NCI-H2171 treated with DMSO at 0.1 percent for 48 hours (cell line): ENCODE measurements at regions not wholly inside any gene's neighbourhood (a gene's known extent, or its start where the extent isn't known, plus 50 kb on each side); places are given as distances from the start of the nearest gene placed in this dataset.
A peak's percentile ranks its signal among the peaks of the same experiment; 100 is the strongest.
"Not testable (repeated sequence)": the region's sequence is repeated elsewhere in the genome, so short reads cannot be mapped to it uniquely, and the experiment has no call there.

Experiments
- DNase-seq: peaks from one replicate; lab custom pipeline; 2025; lab: John Stamatoyannopoulos, UW

DNA sequence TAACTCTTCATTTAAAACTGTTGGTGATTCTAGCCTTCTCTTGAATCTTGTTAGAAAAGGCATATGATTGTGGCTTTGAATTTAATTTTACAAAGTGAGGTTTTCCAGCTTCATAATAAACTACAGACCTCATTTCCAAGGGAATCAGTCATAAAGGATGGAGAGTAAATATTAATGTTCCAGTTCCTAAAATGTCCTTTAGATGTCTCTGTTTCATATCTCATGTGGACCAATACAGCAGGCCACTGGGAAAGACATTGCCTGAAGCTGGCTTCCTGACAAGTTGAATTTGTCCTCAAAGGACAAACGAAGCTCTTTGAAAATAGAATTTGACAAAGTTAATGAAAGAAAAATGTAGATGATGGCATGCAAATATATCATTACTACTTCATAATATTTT lies 125.4 kb downstream of the ZNF330 start:
- peak; percentile 12 for DNase-seq

DNA sequence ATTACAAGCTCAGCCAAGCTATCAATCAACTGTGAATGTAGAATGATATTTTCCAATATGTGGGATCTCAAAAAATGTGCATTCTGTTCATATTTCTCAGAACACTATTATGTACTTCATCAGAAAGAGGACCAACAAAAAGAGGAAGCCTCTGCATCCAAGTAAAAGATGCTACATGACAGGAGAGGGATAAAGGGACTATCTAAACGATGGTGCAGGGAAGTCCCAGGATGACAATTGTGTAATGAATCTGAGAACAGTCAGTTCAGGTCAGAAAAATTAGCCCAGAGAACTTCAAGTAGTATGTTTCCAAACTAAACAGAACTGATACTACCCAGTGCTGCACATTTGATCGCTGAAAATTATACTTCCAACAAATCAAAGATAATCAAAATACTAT lies 127.0 kb downstream of the ZNF330 start:
- DNase-seq: no peak

DNA sequence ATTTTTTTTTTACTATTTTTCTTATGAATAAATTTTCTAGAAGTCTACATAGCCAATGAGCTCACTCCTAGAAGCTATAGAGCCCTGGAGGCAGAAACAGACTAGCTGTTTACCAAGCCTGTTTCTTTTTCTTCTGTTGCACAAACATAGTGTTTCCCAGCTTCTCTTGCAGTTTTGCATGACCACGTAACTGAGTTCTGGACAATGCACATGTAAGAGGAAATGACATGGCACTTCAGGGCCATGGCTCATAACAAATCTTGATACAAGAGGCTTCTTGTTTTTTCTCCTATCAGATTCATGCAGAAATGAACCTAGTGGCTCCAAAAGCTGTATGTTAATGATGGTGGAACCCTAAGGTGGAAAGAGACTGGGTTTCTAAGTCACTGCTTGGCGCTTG lies 127.4 kb downstream of the ZNF330 start:
- no peak for DNase-seq

DNA sequence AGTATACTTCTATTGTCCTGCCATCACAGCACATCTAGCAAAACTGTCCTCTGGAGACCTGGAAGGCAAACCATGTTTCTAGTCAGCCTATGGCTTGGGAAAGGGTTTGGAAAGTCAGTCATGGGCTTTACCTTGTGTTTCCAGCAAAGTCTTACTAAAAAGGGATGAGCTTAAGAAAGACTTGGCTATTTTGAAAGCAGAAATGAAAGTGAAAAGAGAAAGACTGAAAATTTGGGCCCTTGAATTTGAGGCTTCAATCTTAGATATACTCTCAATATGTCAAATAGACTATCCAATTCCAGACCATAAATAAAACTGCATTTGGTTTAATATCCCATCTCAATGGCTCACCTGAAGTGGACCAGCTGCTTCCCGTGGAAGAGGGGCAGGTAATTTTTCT lies 127.9 kb downstream of the ZNF330 start:
- DNase-seq: no peak

DNA sequence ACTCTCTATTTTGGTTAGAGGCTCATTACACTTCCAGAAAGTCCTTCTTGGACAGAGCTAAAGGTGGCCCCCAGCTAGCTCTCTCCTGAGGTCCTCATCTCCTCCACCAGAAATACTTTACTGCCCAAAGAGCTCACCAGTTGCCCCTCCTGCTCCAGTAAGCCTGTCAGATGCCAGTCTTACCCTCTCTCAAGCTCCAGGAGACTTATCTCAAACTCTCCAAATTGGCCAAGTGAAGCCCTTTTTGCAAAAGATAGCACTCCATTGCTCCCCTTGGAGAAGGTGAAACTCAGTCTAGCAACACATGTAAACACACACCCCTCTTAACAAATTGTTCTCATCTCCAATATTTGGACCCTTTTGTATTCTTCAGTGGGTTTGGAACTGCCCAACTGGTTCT lies 128.5 kb downstream of the ZNF330 start:
- DNase-seq: no peak

DNA sequence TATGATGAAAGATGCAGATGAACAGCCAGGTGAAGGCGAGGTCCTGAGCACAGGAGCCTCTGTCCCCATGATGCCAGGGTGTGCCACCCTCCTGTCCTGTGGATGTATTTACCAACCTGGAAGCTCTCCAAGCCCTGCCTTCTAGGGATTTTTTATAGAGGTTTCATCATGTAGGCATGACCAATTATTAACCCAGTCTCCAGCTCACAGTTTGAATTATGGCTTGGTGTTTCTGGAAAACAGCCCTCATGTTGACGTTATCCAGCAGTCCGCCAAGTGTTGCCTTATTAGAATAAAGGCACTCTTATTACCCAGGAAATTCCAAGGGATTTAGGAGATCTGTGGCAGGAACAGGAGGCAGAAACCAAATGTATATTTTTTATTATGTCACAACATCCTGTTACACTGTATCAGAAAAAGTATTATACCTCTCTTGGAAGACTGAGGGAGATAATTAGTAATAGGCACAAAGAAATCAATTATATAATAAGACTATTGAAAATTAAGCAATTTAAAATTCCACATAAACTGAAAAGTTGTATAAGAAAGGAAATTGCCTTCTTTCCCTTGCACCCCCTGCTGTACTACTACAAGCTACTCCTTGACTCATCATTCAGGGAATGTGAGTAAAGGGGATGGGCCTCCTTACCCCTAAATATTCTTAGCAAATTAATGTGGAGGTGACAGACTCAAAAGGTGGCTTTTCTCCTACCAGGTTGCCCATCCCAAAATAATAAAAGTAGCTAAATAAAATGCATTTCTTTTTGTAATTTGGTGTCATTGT lies 129.6 kb downstream of the ZNF330 start:
- DNase-seq: no peak

DNA sequence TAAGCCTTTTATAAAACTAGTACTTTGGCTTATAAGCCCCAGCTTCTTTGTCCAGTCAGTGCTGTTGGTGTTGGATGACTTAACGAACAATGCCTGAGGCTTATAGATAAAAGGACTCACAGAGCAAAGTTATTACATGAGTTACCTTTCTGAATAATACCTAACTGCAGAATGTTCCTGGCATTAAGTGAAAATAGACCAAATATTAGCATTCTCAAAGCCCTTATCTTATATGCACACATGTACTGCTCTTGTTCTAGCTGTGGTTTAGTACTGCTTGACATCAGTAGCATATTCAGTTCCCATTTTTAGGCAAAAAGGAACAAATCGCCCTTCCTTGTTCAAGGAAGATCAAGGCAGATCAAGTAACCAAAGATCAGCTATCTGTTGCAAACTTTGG lies 131.6 kb downstream of the ZNF330 start:
- no peak for DNase-seq

DNA sequence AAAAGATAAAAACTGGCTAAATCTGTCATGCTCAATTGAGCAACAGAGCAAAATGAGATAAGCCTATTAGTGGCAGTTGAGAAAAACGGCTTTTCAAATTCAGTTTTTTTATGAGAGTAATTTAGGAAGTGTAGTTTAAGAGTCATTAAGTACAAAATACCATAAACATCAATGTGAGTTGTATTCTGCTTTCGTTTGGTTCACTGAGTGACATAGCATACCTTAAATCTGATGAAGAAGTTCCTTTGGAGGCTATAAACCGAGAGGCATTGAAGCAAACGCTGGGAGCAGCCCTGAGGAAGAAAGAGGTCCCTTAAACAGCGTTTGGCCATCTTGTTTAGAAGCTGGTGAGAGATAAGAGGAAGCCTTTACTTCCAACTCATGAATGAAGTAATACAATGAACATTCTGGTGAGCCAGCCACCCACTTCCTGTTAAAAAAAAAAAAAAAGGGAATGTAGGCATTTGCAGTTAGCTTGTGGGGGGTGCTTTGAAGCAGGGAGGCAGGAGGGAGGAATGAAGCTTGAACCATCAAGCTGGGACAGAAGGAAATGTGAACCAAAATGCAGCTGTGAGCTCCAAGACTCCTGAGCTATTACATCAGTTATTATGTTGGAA lies 132.3 kb downstream of the ZNF330 start:
- no peak for DNase-seq

DNA sequence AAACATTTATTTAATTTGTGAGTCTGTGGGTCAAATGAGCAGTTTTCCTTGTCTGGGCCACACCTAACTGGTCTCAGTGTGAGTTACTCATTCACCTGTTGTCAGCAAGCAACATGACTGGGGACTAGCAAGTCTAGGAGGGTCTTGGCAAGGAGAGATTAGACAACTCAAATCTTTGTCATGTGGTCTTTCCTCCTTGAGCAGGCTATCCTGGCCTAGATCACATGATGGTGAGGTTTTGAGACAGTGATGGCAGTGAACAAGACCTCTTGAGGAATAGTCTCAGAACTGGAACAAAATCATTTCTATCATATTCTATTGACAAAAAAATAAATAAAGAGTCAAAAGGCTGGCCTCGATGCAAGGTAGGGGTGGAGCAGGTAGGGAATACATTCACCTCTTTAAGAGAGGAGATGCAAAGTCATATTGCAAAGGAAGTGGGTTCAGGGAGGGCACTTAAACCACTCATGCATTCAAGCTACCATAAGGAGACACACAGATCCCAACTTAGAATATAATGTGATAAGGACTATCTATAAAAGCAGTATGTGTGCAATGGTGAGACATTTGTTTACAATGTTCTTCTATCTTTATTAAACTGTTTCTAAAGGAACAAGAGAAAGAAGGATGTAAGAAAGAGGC lies 135.7 kb downstream of the ZNF330 start:
- no peak for DNase-seq

DNA sequence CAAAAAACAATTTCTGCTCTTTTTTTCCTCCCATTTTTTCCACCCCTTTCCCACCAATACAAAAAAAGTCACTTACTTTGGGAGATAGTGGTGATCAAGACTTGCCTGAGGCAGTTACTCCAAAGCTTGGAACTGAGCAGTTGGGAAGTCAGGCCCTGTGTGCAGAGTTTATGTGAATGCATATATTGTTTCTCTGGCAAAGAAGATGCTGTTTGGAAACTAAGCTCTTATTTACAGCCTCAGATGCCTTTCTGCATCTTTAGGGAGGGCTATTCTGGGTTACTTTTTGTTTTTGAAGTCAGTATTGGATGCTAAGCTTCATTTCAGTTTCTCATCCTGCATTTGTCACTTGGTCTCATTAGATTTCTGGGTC lies 136.3 kb downstream of the ZNF330 start:
- no peak for DNase-seq

DNA sequence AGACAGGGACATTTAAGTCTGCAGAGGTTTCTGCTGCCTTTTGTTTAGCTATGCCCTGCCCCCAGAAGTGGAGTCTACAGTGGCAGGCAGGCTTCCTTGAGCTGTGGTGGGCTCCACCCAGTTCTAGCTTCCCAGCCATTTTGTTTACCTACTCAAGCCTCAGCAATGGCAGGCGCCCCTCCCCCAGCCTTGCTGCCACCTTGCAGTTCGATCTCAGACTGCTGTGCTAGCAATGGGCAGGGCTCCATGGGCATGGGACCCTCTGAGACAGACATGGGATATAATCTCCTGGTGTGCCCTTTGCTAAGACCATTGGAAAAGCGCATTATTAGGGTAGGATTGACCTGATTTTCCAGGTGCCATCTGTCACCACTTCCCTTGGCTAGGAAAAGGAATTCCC lies 147.5 kb downstream of the ZNF330 start:
- DNase-seq: not testable (repeated sequence)

DNA sequence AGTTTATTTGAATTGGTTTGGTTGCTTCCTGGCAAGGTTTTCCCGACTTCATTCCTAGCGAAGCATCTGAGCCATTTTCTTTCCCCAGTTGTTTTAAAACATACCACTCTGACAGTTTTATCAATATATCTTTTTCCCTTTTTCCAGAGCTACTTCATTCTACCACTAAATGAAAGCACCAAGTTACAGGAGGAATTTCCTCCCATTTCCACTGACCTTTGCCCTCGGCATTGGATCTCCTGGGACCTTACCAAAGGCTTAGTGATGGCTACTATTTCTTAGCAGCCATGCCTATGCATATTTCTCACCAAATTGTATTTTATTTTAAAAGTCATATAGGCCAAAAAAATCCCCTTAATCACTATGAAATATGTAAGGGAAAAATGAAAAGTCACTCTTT lies 150.5 kb downstream of the ZNF330 start:
- no peak for DNase-seq

DNA sequence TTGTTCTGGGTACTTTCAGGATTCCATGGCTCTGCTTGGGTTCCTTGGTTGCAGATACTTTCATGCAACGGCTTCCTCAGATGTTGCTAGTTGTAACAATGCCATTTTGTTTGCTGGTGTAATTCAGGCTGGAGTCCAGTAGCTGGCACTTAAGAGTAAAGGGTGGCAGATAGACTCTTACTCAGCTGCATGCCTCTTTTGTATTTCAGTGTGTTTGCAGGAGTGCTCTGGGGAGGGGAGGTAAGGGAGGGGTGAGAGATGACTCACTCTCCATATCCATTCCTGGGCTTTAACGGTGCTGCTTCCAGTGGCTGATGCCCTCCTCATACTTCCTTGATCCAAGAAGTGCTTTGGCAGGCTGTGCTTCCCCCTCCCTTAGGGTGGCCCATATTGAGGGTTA lies 155.2 kb downstream of the ZNF330 start:
- no peak for DNase-seq

DNA sequence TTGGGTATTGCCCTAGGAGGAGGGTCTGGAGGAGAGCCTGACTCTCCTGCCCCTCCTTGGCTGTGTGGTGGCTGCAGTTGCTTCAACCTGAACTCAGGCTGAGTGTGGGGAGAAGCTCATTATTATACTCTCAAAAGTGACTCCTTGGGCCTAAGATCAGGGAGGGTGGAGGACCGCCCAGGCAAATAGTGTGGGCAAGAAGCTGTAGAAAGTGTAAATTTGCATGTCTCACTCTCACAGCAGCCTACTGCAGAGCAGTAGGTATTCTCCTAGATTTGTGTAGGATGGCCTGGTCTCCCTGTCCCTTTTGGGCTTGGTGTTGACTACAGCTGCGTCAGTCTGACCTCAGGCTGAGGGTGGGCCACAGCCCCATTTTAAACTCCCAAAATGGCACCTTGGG lies 156.1 kb downstream of the ZNF330 start:
- no peak for DNase-seq

DNA sequence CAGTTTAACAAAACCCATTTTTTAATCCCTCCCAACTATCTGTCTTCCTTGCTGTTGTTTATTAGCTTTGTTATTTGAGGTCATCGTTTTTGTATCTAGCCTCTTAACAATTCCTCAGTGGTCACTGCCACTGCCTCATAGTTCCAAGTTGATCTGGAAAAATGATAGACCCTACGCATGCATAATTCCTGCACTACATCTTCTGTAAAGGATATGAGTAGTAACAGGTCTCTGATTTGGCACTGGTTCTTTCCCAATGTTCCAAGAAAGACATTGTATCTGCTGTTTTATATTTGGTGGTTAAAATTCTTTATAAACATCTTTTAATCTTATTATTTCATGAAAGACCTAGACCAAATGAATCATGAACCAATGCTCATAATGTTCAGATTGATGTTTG lies 166.6 kb downstream of the ZNF330 start:
- no peak for DNase-seq

DNA sequence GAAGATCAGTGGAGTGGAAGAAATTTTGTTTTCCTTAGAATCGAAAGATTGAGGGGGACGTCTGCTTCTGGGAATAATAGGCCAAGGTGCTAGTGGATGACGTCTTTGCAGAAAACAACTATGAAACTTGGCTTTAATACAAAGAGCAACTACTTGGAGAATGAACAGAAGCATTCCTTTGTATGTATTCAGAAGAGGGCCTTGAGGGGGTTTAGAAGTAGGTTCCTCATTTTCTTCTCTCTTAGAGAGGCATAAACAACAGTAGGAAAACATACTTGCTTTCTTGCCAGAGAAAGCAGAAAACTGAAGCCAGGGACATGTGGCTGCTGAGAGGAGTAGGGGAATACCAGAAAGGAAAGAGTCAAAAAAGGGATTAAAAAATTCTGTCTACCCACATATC lies 167.8 kb downstream of the ZNF330 start:
- no peak for DNase-seq

DNA sequence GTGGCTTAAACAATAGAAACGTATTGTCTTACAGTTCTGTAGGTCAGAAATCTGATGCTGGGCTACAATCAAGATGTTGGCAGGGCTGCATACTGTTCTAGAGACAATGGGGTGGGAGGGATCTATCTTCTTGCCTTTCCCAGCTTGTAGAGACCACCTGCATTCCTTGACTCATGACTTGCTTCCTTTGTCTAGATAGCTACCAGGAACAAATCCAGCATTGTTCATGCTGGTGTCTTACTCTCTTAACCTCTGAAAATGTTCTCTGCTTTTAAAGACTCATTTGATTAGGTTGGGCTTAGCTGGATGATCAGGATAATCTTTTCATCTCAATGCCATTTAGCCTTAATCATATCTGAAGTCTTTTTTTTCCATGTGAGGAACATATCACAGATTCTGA lies 169.0 kb downstream of the ZNF330 start:
- no peak for DNase-seq

DNA sequence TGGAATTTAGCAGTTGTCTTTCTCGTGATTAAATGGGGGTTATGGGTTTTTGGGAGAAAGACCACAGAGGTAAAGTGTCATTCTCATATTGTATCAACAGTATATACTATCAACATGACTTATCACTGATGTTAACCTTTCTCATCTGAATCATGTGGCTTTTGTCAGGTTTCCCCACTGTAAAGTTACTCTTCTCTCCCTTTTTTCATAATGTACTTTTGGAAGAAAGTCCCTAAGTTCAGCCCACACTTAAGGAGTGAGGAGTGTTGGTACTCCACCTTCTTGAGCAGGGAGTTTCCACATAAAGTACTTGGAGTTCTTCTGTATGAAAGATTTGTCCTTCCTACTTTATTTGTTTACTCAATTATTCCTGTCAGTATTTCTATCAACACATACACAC lies 169.9 kb downstream of the ZNF330 start:
- no peak for DNase-seq

DNA sequence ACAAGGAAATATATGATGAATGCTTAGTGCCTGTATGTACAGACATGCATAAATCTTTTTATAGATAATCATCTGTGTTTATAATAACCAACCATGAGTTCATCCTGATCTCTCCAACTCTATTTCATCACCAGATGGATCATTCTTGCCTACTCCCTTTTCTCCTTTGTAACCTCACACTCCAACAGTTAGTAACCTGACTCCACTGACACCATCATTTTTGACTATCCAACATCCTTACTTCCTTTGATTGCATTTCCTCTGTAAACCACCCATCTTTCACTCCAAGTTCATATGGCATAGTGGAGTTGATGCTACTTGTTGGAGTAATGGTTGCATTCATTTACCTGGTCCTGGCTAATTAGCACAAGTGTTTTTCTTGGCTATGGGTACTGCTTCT lies 170.6 kb downstream of the ZNF330 start:
- no peak for DNase-seq

DNA sequence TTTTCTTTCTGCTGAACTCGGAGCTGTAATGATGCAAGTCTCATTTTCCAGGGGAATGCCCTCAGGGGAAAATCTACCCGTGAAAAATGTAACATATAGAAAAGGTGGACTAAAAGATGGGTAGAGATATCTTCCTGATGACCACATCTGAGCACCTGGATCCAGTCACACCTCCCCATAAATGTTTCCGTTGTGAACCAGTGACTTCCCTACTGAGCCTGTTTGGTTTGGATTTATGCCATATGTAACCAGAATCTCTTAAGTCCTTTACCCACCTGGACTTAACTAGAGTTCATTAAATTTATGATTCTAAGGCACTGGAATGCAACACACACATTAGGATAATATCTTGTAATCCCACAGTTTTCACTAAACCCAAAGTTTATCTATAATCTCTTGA lies 171.1 kb downstream of the ZNF330 start:
- no peak for DNase-seq

DNA sequence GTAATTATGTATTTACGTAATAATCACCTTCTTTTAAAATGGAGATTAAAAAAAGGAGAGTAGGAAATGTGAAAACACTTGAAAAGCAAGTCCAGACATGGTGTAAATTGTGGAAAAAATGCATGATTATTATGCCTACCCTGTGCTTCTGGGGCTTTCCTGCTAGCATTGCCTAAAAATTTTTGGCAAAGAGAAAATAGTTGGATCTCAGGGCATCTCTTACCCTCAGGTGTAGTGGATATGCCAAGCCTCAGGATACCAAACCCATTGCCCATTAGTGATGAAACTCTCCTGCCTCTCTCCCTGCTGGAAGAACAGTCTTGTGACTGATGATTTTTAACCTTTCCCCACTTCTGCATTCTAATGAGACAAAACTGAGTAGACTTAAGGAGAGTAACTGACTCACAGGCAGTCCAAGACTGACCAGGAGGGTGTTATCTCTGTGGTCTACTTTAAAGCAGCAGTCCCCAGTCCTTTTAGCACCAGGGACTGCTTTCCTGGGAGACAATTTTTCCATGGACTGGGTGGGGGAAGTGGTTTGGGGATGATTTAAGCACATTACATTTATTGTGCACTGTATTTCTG lies 174.6 kb downstream of the ZNF330 start:
- no peak for DNase-seq

DNA sequence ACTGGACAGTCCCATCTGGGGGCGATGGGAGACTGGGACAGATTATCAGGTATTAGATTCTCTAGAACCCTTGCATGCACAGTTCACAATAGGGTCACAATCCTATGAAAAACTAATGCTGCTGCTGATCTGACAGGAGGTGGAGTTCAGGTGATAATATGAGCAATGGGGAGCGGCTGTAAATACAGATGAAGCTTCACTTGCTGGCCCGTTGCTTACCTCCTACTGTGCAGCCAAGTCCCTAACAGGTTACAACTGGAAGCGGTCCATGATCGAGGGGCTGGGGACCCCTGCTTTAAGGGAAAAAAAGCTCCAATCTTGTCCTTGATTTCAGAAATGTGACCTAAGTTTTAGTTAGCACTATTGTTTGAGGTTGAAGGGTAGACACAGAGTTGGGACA lies 175.2 kb downstream of the ZNF330 start:
- no peak for DNase-seq

DNA sequence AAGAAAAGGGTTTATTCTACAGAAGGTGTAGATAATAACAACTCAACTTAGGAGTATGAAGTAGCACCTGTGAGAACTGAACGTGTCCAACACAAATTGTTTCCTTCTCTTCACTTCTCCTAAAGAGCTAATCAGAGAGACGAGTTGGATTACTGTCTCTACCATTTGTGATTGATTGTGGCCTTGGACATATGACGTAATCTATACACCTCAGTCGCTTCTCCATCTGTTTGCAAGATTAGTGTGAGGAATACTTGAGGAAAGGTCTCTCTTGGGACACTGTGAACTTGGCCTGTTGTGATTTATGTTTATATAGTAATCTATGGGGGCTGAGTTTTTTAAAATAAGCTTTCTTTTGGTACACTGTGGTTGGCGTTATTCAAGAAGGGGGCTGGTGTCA lies 182.0 kb downstream of the ZNF330 start:
- DNase-seq: no peak
